Activated naive CD8-positive, alpha-beta T cell treated with anti-CD3 and anti-CD28 coated beads, Interleukin-2, amount 10 ng/mL, durations not matched to agents 7 days and 5 days (primary cell): ENCODE measurements at regions not wholly inside any gene's neighbourhood (a gene's known extent, or its start where the extent isn't known, plus 50 kb on each side); places are given as distances from the start of the nearest gene placed in this dataset.

ENCODE experiments used
- ATAC-seq: fragments of 150-1000 bp; cut with Tn5 transposase; one replicate; pipeline ENCODE4 v1.10.0; 2021; ENCODE audit warnings: low read depth, moderate library complexity
- POLR2A ChIA-PET: fragments of 350-600 bp; sonication (Branson Sonifier 250); formaldehyde crosslinking; loops from one replicate; lab custom pipeline; 2021; ENCODE audit warnings: antibody characterized with exemption; lab: Charles Lee
- DNase-seq: peaks from one replicate; pipeline ENCODE4 v3.0.0; 2021
- H3K27ac Mint-ChIP-seq: one replicate; pipeline ENCODE4 v1.8.0; 2022; ENCODE audit warnings: mild to moderate bottlenecking, mixed read lengths
- H3K27me3 Mint-ChIP-seq: one replicate; pipeline ENCODE4 v1.8.0; 2022; ENCODE audit warnings: mild to moderate bottlenecking, moderate library complexity, mixed read lengths
- H3K36me3 Mint-ChIP-seq: one replicate; pipeline ENCODE4 v1.8.0; 2021; ENCODE audit warnings: mild to moderate bottlenecking, mixed read lengths
- H3K4me1 Mint-ChIP-seq: one replicate; pipeline ENCODE4 v1.8.0; 2021; ENCODE audit warnings: mixed read lengths
- H3K4me3 Mint-ChIP-seq: one replicate; pipeline ENCODE4 v1.8.0; 2022; ENCODE audit warnings: mild to moderate bottlenecking, moderate library complexity, mixed read lengths
- H3K9me3 Mint-ChIP-seq: one replicate; pipeline ENCODE4 v1.8.0; 2021; ENCODE audit warnings: mixed read lengths

GRCh38 chr16:5621826-5622225, 524.2 kb upstream of the EEF2KMT start:
- Mint-ChIP-seq H3K9me3 (peaks cover 7% of the 10 kb centered on the region), H3K36me3 (no peaks in the 10 kb centered on the region), H3K4me3 (no peak overlapping the region), H3K4me1 (no peaks in the 10 kb centered on the region), H3K27me3 (no peaks in the 10 kb centered on the region), H3K27ac (no peak overlapping the region)
- DNase-seq (no peak), ATAC-seq (no peak)
- POLR2A ChIA-PET = no interaction called here

GRCh38 chr16:5619304-5619703, 521.7 kb upstream of the EEF2KMT start:
- POLR2A ChIA-PET = no interaction called here

GRCh38 chr16:5616841-5617240, 519.2 kb upstream of the EEF2KMT start:
- DNase-seq (no peak), ATAC-seq (no peak)
- POLR2A ChIA-PET = no interaction called here
- Mint-ChIP-seq H3K36me3 (no peaks in the 10 kb centered on the region), H3K27me3 (peaks cover 4% of the 10 kb centered on the region), H3K4me1 (peaks cover 4% of the 10 kb centered on the region), H3K27ac (no peak overlapping the region), H3K4me3 (no peak overlapping the region), H3K9me3 (no peaks in the 10 kb centered on the region)

More at GRCh38 chr16:5619304-5619703, 521.7 kb upstream of the EEF2KMT start:
- Mint-ChIP-seq H3K36me3 (no peaks in the 10 kb centered on the region), H3K9me3 (peaks cover 1% of the 10 kb centered on the region), H3K27me3 (peaks cover 4% of the 10 kb centered on the region), H3K4me1 (peaks cover 4% of the 10 kb centered on the region), H3K4me3 (no peak overlapping the region), H3K27ac (no peak overlapping the region)
- no peak for DNase-seq
- ATAC-seq = no peak

GRCh38 chr16:5615868-5616642, 518.5 kb upstream of the EEF2KMT start:
- POLR2A ChIA-PET = no interaction called here
- H3K27ac Mint-ChIP-seq = no peak overlapping the region
- peak; percentile 60 for DNase-seq
- no peaks in the 10 kb centered on the region for H3K9me3 Mint-ChIP-seq
- H3K4me1 Mint-ChIP-seq = peaks cover 4% of the 10 kb centered on the region
- peak overlapping the region; percentile 58 for H3K4me3 Mint-ChIP-seq
- H3K36me3 Mint-ChIP-seq = no peaks in the 10 kb centered on the region
- H3K27me3 Mint-ChIP-seq = peaks cover 4% of the 10 kb centered on the region
- peak; percentile 82 for ATAC-seq

- Mint-ChIP-seq H3K27me3 (no peaks in the 10 kb centered on the region), H3K9me3 (no peaks in the 10 kb centered on the region), H3K27ac (no peak overlapping the region), H3K4me1 (no peaks in the 10 kb centered on the region), H3K36me3 (no peaks in the 10 kb centered on the region), H3K4me3 (no peak overlapping the region)
- POLR2A ChIA-PET = no interaction called here
- ATAC-seq (no peak), DNase-seq (no peak)
Measured at GRCh38 chr16:5607169-5607568, 509.6 kb upstream of the EEF2KMT start.

DNA sequence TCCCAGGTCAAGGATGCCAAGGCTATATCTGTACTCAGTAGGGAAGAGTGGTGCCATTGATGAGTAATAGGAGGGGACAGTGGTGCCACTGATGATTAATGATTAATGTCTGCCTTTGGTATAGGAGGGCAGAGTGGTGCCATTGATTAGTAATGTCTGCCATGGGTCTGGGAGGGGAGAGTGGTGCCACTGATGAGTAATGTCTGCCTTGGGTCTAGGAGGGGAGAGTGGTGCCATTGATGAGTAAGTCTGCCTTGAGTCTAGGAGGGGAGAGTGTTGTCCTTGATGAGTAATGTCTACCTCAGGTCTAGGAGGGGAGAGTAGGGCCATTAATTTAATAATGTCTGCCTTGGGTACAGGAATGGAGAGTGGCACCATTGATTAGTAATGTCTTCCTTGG, 507.8 kb upstream of the EEF2KMT start:
- ATAC-seq (no peak), DNase-seq (no peak)
- Mint-ChIP-seq H3K36me3 (no peaks in the 10 kb centered on the region), H3K27ac (no peak overlapping the region), H3K4me1 (no peaks in the 10 kb centered on the region), H3K27me3 (no peaks in the 10 kb centered on the region), H3K4me3 (no peak overlapping the region), H3K9me3 (no peaks in the 10 kb centered on the region)
- POLR2A ChIA-PET = no interaction called here

- DNase-seq (no peak), ATAC-seq (no peak)
- H3K4me1 Mint-ChIP-seq = no peaks in the 10 kb centered on the region
- H3K9me3 Mint-ChIP-seq = no peaks in the 10 kb centered on the region
- no peaks in the 10 kb centered on the region for H3K27me3 Mint-ChIP-seq
- H3K4me3 Mint-ChIP-seq = no peak overlapping the region
- POLR2A ChIA-PET = no interaction called here
- no peak overlapping the region for H3K27ac Mint-ChIP-seq
- no peaks in the 10 kb centered on the region for H3K36me3 Mint-ChIP-seq
Measured at GRCh38 chr16:5604770-5605169, 507.2 kb upstream of the EEF2KMT start.

- Mint-ChIP-seq H3K36me3 (no peaks in the 10 kb centered on the region), H3K4me3 (no peak overlapping the region), H3K4me1 (no peaks in the 10 kb centered on the region), H3K27me3 (no peaks in the 10 kb centered on the region), H3K9me3 (no peaks in the 10 kb centered on the region), H3K27ac (no peak overlapping the region)
- POLR2A ChIA-PET = no interaction called here
- DNase-seq (no peak), ATAC-seq (no peak)
Measured at GRCh38 chr16:5603836-5604235, 506.2 kb upstream of the EEF2KMT start.

GRCh38 chr16:5601957-5602356, 504.4 kb upstream of the EEF2KMT start:
- no peak for ATAC-seq
- no peaks in the 10 kb centered on the region for H3K36me3 Mint-ChIP-seq
- H3K9me3 Mint-ChIP-seq = no peaks in the 10 kb centered on the region
- DNase-seq = no peak
- POLR2A ChIA-PET = no interaction called here
- H3K27me3 Mint-ChIP-seq = no peaks in the 10 kb centered on the region
- H3K4me1 Mint-ChIP-seq = no peaks in the 10 kb centered on the region
- H3K4me3 Mint-ChIP-seq = no peak overlapping the region
- H3K27ac Mint-ChIP-seq = no peak overlapping the region

- DNase-seq (no peak), ATAC-seq (no peak)
- POLR2A ChIA-PET = no interaction called here
- H3K4me3 Mint-ChIP-seq = no peak overlapping the region
- no peaks in the 10 kb centered on the region for H3K9me3 Mint-ChIP-seq
- no peaks in the 10 kb centered on the region for H3K27me3 Mint-ChIP-seq
- no peak overlapping the region for H3K27ac Mint-ChIP-seq
- H3K4me1 Mint-ChIP-seq = no peaks in the 10 kb centered on the region
- no peaks in the 10 kb centered on the region for H3K36me3 Mint-ChIP-seq
Measured at GRCh38 chr16:5598793-5599192, 501.2 kb upstream of the EEF2KMT start.

DNA sequence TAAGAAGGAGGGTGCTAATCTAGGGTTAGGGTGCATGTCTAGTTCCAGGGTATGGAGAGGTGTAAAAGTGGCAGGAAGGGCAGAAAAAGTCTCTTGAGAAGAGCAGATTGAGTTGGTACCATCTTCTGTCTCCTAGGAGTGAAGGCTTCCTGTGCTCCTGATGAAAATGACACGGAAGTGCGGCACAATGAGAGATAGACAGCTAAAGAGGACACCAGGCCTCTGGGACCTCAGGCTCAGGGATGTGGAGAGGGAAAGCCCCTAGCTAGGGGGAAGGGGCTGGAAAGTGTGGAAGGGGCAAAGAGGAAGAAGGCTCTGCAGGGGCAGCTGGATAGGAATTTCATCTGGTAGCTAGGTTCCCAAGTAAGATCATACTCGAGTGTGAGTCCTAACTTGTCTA, 498.3 kb upstream of the EEF2KMT start:
- no peaks in the 10 kb centered on the region for H3K9me3 Mint-ChIP-seq
- no peak for DNase-seq
- H3K4me3 Mint-ChIP-seq = no peak overlapping the region
- POLR2A ChIA-PET = no interaction called here
- no peaks in the 10 kb centered on the region for H3K4me1 Mint-ChIP-seq
- no peak overlapping the region for H3K27ac Mint-ChIP-seq
- H3K27me3 Mint-ChIP-seq = no peaks in the 10 kb centered on the region
- H3K36me3 Mint-ChIP-seq = no peaks in the 10 kb centered on the region
- no peak for ATAC-seq

- Mint-ChIP-seq H3K27ac (no peak overlapping the region), H3K36me3 (no peaks in the 10 kb centered on the region)
- POLR2A ChIA-PET = no interaction called here
Measured at GRCh38 chr16:5590416-5590815, 492.8 kb upstream of the EEF2KMT start.

DNA sequence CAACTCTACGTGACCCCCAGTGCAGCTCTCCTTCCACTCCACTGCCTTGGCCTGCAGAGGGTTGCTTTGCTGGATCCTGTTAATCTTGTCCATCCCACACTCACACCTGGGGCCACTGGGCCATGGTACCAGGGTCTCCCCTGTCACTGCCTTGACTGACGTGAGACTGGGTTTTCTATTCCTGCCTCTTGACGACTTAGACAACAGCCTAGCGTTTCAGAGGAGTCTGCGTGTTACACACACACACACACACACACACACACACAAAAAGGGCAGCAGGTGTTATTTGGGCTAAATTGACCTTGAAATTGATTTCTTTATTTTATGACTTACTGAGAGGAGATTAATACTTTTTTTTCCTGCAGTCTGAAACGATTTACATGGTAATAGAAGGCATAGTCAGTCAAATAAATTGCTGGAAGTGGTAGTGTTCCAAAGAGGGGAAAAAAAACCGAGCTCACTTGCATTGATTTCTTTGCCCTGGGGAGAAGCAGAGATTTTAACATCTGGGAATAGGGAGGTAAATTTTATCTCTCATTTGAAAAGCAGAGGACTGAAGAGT, 492.3 kb upstream of the EEF2KMT start:
- POLR2A ChIA-PET = no interaction called here
- Mint-ChIP-seq H3K4me1 (no peaks in the 10 kb centered on the region), H3K27ac (no peak overlapping the region), H3K36me3 (no peaks in the 10 kb centered on the region), H3K4me3 (no peak overlapping the region), H3K27me3 (no peaks in the 10 kb centered on the region), H3K9me3 (no peaks in the 10 kb centered on the region)
- no peak for DNase-seq
- ATAC-seq = no peak

More at GRCh38 chr16:5590416-5590815, 492.8 kb upstream of the EEF2KMT start:
- no peak for DNase-seq
- Mint-ChIP-seq H3K27me3 (no peaks in the 10 kb centered on the region), H3K4me3 (no peak overlapping the region), H3K9me3 (no peaks in the 10 kb centered on the region), H3K4me1 (no peaks in the 10 kb centered on the region)
- no peak for ATAC-seq

DNA sequence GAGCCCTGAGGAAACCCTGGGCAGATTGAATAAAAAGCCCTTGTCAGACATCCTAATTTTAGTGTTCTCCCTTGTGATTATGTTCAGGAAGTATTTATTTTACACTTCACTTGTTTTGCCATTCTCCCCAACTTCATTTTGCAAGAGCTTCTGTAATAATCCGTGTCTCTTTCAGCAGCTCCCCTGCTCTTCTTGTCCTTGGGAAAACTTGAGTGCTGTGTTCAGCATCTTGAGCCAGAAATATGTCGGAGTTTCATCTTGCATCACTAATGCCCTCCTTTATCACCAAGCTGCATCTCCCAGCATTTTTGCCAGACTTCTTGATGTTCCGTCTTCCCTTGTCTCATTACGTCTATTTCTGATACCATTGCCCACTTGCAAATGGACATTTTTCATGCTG, 486.5 kb upstream of the EEF2KMT start:
- DNase-seq = no peak
- no peak for ATAC-seq
- Mint-ChIP-seq H3K4me1 (no peaks in the 10 kb centered on the region), H3K4me3 (no peak overlapping the region), H3K36me3 (no peaks in the 10 kb centered on the region), H3K9me3 (no peaks in the 10 kb centered on the region), H3K27ac (no peak overlapping the region), H3K27me3 (no peaks in the 10 kb centered on the region)
- POLR2A ChIA-PET = no interaction called here
